OCI-LY7 (cell line): ENCODE measurements at regions not wholly inside any gene's neighbourhood (a gene's known extent, or its start where the extent isn't known, plus 50 kb on each side); places are given as distances from the start of the nearest gene placed in this dataset.

ENCODE experiments used
- BruUV-seq: library from RNA; stranded (reverse); fragments of 400-500 nt; replicated peaks from 2 replicates; lab custom pipeline; 2021; lab: Mats Ljungman, UMichigan
- CTCF ChIA-PET: fragments of 300-600 bp; sonication (Branson Sonifier 250); formaldehyde crosslinking; loops from one replicate; lab custom pipeline; 2022; ENCODE audit warnings: antibody characterized with exemption; ENCODE audit not compliant: unreplicated experiment; lab: Charles Lee
- POLR2A ChIA-PET: fragments of 300-600 bp; sonication (Branson Sonifier 250); formaldehyde crosslinking; loops from one replicate; lab custom pipeline; 2022; ENCODE audit warnings: antibody characterized with exemption; lab: Charles Lee
- DNase-seq: peaks from one replicate; pipeline ENCODE4 v3.0.0-alpha.2; 2015; ENCODE audit warnings: low spot score
- H2AFZ ChIP-seq: fragments of 200-600 bp; sonication (generic), shearing (Covaris generic); 2 replicates; pipeline ENCODE4 v1.6.1; 2014; ENCODE audit warnings: mild to moderate bottlenecking, antibody characterized with exemption, low read length, moderate library complexity
- H3K27ac ChIP-seq: fragments of 200-600 bp; sonication (generic); 2 replicates; pipeline ENCODE4 v1.5.1; 2014; ENCODE audit warnings: mixed run types, low read depth, mild to moderate bottlenecking, moderate library complexity, low read length, inconsistent platforms; ENCODE audit not compliant: poor library complexity, severe bottlenecking
- H3K36me3 ChIP-seq: fragments of 200-600 bp; sonication (generic); 2 replicates; pipeline ENCODE4 v1.6.1; 2014; ENCODE audit warnings: mild to moderate bottlenecking, antibody characterized with exemption, low read length, moderate library complexity, mixed read lengths; ENCODE audit not compliant: insufficient read depth
- H3K4me1 ChIP-seq: fragments of 200-600 bp; sonication (generic); 2 replicates; pipeline ENCODE4 v1.5.1; 2014; ENCODE audit warnings: mild to moderate bottlenecking, low read length; ENCODE audit not compliant: insufficient read depth, poor library complexity, severe bottlenecking
- H3K4me2 ChIP-seq: fragments of 200-600 bp; sonication (generic); 2 replicates; pipeline ENCODE4 v1.6.1; 2014; ENCODE audit warnings: mild to moderate bottlenecking, low read length
- H3K4me3 ChIP-seq: fragments of 200-600 bp; sonication (generic); 2 replicates; pipeline ENCODE4 v1.5.1; 2014; ENCODE audit warnings: mild to moderate bottlenecking, low read depth, low read length; ENCODE audit not compliant: poor library complexity, severe bottlenecking
- H3K79me2 ChIP-seq: fragments of 200-600 bp; sonication (generic); 2 replicates; pipeline ENCODE4 v1.6.1; 2016; ENCODE audit warnings: low read depth, mild to moderate bottlenecking, low read length, moderate library complexity, mixed read lengths; ENCODE audit not compliant: insufficient read depth
- H3K9me2 ChIP-seq: fragments of 200-600 bp; sonication (generic); 2 replicates; pipeline ENCODE4 v1.6.1; 2016; ENCODE audit warnings: mild to moderate bottlenecking, low read length, mixed read lengths; ENCODE audit not compliant: insufficient read depth
- H3K9me3 ChIP-seq: fragments of 200-600 bp; sonication (generic); 2 replicates; pipeline ENCODE4 v1.6.1; 2014; ENCODE audit warnings: mild to moderate bottlenecking, mixed run types, low read length, mixed read lengths
- H4K20me1 ChIP-seq: fragments of 200-600 bp; sonication (generic); 2 replicates; pipeline ENCODE4 v1.6.1; 2014; ENCODE audit warnings: mild to moderate bottlenecking, antibody characterized with exemption, low read length, moderate library complexity, mixed read lengths; ENCODE audit not compliant: insufficient read depth
- CTCF ChIP-seq: fragments of 200-600 bp; sonication (generic); conservative IDR thresholded peaks from 2 replicates; pipeline ENCODE4 v1.5.1; 2014; ENCODE audit warnings: mild to moderate bottlenecking, antibody characterized with exemption, low read length, moderate library complexity, mixed read lengths
- EZH2phosphoT487 ChIP-seq: fragments of 200-600 bp; sonication (generic); IDR thresholded peaks from 2 replicates; pipeline ENCODE4 v1.6.1; 2018; ENCODE audit warnings: low read depth, borderline replicate concordance, mild to moderate bottlenecking, mixed run types, antibody characterized with exemption, low read length, moderate library complexity, mixed read lengths
- intact Hi-C: fragments of 100-400 bp; cut with micrococcal nuclease; formaldehyde crosslinking; loops from one replicate; pipeline ENCODE4 v1.10.0; 2022; ENCODE audit not compliant: unreplicated experiment

DNA sequence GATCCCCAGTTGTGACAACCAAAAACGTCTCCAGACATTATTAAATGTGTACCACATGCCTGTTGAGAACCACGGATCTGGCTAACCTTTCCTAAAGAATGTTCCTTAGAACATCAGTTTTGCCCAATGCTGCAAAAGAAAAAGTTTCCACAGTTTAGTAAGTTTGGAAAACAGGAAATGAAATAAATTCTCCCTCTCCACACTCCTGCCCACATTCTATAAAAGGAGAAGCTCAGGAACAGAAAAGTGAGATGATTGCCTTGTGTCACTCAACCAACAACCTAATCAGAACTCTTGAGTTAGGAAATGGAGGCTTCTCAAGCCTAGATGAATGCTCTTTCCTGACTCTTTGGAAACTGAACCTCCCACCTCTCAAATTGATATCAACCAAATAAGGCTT lies 56.1 kb upstream of the NFE2L2 start:
- Histone ChIP-seq H3K4me3 (no peak overlapping the region), H3K79me2 (no peaks in the 10 kb centered on the region), H4K20me1 (no peaks in the 10 kb centered on the region), H3K27ac (no peak overlapping the region), H3K4me1 (no peaks in the 10 kb centered on the region), H3K9me3 (no peaks in the 10 kb centered on the region), H3K4me2 (no peak overlapping the region), H2AFZ (no peak overlapping the region), H3K9me2 (no peaks in the 10 kb centered on the region), H3K36me3 (no peaks in the 10 kb centered on the region)
- no peak for TF ChIP-seq EZH2phosphoT487
- no peak for TF ChIP-seq CTCF
- CTCF ChIA-PET, result no interaction called here
- BruUV-seq, result no TSS peak
- intact Hi-C loops, result no loop called here
- no peak for DNase-seq
- POLR2A ChIA-PET, result no interaction called here

GRCh38 chr2:177322801-177323261 lies 58.3 kb upstream of the NFE2L2 start:
- CTCF ChIA-PET, result no interaction called here
- no peaks in the 10 kb centered on the region for H3K79me2 ChIP-seq
- intact Hi-C loops, result no loop called here
- no TSS peak for BruUV-seq
- H3K9me2 ChIP-seq, result no peaks in the 10 kb centered on the region
- H3K36me3 ChIP-seq, result no peaks in the 10 kb centered on the region
- TF ChIP-seq EZH2phosphoT487 (no peak), CTCF (no peak)
- H2AFZ ChIP-seq, result no peak overlapping the region
- DNase-seq, result no peak
- no peak overlapping the region for H3K4me2 ChIP-seq
- H3K9me3 ChIP-seq, result no peaks in the 10 kb centered on the region
- H3K4me3 ChIP-seq, result no peak overlapping the region
- no peak overlapping the region for H3K27ac ChIP-seq
- POLR2A ChIA-PET, result no interaction called here
- H3K4me1 ChIP-seq, result no peaks in the 10 kb centered on the region
- no peaks in the 10 kb centered on the region for H4K20me1 ChIP-seq

GRCh38 chr2:177324797-177325196 lies 60.3 kb upstream of the NFE2L2 start:
- no TSS peak for BruUV-seq
- Histone ChIP-seq H3K79me2 (no peaks in the 10 kb centered on the region), H3K9me3 (no peaks in the 10 kb centered on the region), H3K4me1 (no peaks in the 10 kb centered on the region), H4K20me1 (no peaks in the 10 kb centered on the region), H3K27ac (no peak overlapping the region), H2AFZ (no peak overlapping the region), H3K36me3 (no peaks in the 10 kb centered on the region), H3K4me3 (no peak overlapping the region), H3K9me2 (no peaks in the 10 kb centered on the region), H3K4me2 (no peak overlapping the region)
- ChIA-PET POLR2A (no interaction called here), CTCF (no interaction called here)
- intact Hi-C loops, result no loop called here
- TF ChIP-seq EZH2phosphoT487, result no peak
- no peak for TF ChIP-seq CTCF
- no peak for DNase-seq
